ENCODE measurements at regions not wholly inside any gene's neighbourhood (a gene's known extent, or its start where the extent isn't known, plus 50 kb on each side); places are given as distances from the start of the nearest gene placed in this dataset.

GRCh38 chr13:73703606-73704005 is 430.6 kb downstream of the KLF12 start:
- Histone ChIP-seq H4K91ac (ENCODE audit: low read length) (no peak overlapping the region), H2AK5ac (ENCODE audit: low read length, severe bottlenecking) (no peak overlapping the region), H3K27me3 (ENCODE audit: control insufficient read depth in 1 of 2, insufficient read depth in 1 of 2, low read length in 2 of 2) (no peaks in the 10 kb centered on the region), H3K27ac (ENCODE audit: low read length, poor library complexity, severe bottlenecking) (no peak overlapping the region), H3K79me1 (replicated peaks; ENCODE audit: low read length, poor library complexity, severe bottlenecking) (peaks cover 6% of the 10 kb centered on the region), H3K9ac (ENCODE audit: low read length) (no peak overlapping the region), H2BK120ac (ENCODE audit: low read depth, low read length) (no peak overlapping the region), H2BK12ac (ENCODE audit: low read length in 2 of 2) (no peak overlapping the region), H3K9me3 (ENCODE audit: control insufficient read depth, low read length) (no peaks in the 10 kb centered on the region), H3K23ac (ENCODE audit: low read length in 2 of 2) (no peak overlapping the region), H3K14ac (ENCODE audit: low read length in 2 of 2) (no peak overlapping the region), H3K4ac (ENCODE audit: low read depth in 1 of 2, low read length in 2 of 2) (no peak overlapping the region), H3K4me2 (ENCODE audit: low read length, poor library complexity, severe bottlenecking) (no peak overlapping the region), H3K36me3 (ENCODE audit: control insufficient read depth in 1 of 2, insufficient read depth in 2 of 2, low read depth in 1 of 2, low read length in 2 of 2) (peaks cover 3 to 27% of the 10 kb centered on the region in 2 experiments), H3K18ac (ENCODE audit: low read depth in 1 of 2, low read length in 2 of 2) (no peak overlapping the region), H3K4me1 (ENCODE audit: control insufficient read depth, insufficient read depth, low read depth, low read length) (peaks cover 1% of the 10 kb centered on the region), H2BK5ac (ENCODE audit: low read depth, low read length, poor library complexity, severe bottlenecking) (no peak overlapping the region), H4K8ac (ENCODE audit: low read length) (no peak overlapping the region), H3K4me3 (ENCODE audit: insufficient read depth in 1 of 2, low read depth in 1 of 2, low read length in 2 of 2) (no peak overlapping the region), H2AFZ (ENCODE audit: low read depth, low read length) (no peak overlapping the region), H2BK15ac (ENCODE audit: low read depth, poor library complexity, severe bottlenecking) (no peak overlapping the region)
- DNase-seq: no peak
- WGBS: 88% methylated on average over 3 of the region's 4 CpGs

- Histone ChIP-seq H3K4me2 (ENCODE audit: low read length, poor library complexity, severe bottlenecking) (no peak overlapping the region), H2BK5ac (ENCODE audit: low read depth, low read length, poor library complexity, severe bottlenecking) (no peak overlapping the region), H2BK12ac (ENCODE audit: low read length in 2 of 2) (no peak overlapping the region), H2AFZ (ENCODE audit: low read depth, low read length) (no peak overlapping the region), H3K4me1 (ENCODE audit: control insufficient read depth, insufficient read depth, low read depth, low read length) (peaks cover 1% of the 10 kb centered on the region), H2BK120ac (ENCODE audit: low read depth, low read length) (no peak overlapping the region), H3K14ac (ENCODE audit: low read length in 2 of 2) (no peak overlapping the region), H3K27me3 (ENCODE audit: control insufficient read depth in 1 of 2, insufficient read depth in 1 of 2, low read length in 2 of 2) (no peaks in the 10 kb centered on the region), H2AK5ac (ENCODE audit: low read length, severe bottlenecking) (no peak overlapping the region), H3K4me3 (ENCODE audit: insufficient read depth in 1 of 2, low read depth in 1 of 2, low read length in 2 of 2) (no peak overlapping the region), H3K4ac (ENCODE audit: low read depth in 1 of 2, low read length in 2 of 2) (no peak overlapping the region), H3K27ac (ENCODE audit: low read length, poor library complexity, severe bottlenecking) (no peak overlapping the region), H2BK15ac (ENCODE audit: low read depth, poor library complexity, severe bottlenecking) (no peak overlapping the region), H3K18ac (ENCODE audit: low read depth in 1 of 2, low read length in 2 of 2) (no peak overlapping the region), H3K9ac (ENCODE audit: low read length) (no peak overlapping the region), H3K36me3 (ENCODE audit: control insufficient read depth in 1 of 2, insufficient read depth in 2 of 2, low read depth in 1 of 2, low read length in 2 of 2) (peaks cover 3 to 27% of the 10 kb centered on the region in 2 experiments), H3K23ac (ENCODE audit: low read length in 2 of 2) (no peak overlapping the region), H4K91ac (ENCODE audit: low read length) (no peak overlapping the region), H4K8ac (ENCODE audit: low read length) (no peak overlapping the region), H3K79me1 (replicated peaks; ENCODE audit: low read length, poor library complexity, severe bottlenecking) (peaks cover 6% of the 10 kb centered on the region), H3K9me3 (ENCODE audit: control insufficient read depth, low read length) (no peaks in the 10 kb centered on the region)
- WGBS: 79% methylated on average over 8 of the region's 8 CpGs
- no peak for DNase-seq
Observed at GRCh38 chr13:73702419-73703071, 431.7 kb downstream of the KLF12 start.

- DNase-seq: no peak
- Histone ChIP-seq H3K4me1 (ENCODE audit: control insufficient read depth, insufficient read depth, low read depth, low read length) (peaks cover 1% of the 10 kb centered on the region), H4K91ac (ENCODE audit: low read length) (no peak overlapping the region), H2AFZ (ENCODE audit: low read depth, low read length) (no peak overlapping the region), H2BK120ac (ENCODE audit: low read depth, low read length) (no peak overlapping the region), H3K14ac (ENCODE audit: low read length in 2 of 2) (no peak overlapping the region), H2BK5ac (ENCODE audit: low read depth, low read length, poor library complexity, severe bottlenecking) (no peak overlapping the region), H3K9me3 (ENCODE audit: control insufficient read depth, low read length) (no peaks in the 10 kb centered on the region), H3K4me3 (ENCODE audit: insufficient read depth in 1 of 2, low read depth in 1 of 2, low read length in 2 of 2) (no peak overlapping the region), H3K79me1 (replicated peaks; ENCODE audit: low read length, poor library complexity, severe bottlenecking) (peaks cover 1% of the 10 kb centered on the region), H3K36me3 (ENCODE audit: control insufficient read depth in 1 of 2, insufficient read depth in 2 of 2, low read depth in 1 of 2, low read length in 2 of 2) (peaks cover 3 to 27% of the 10 kb centered on the region in 2 experiments), H2BK15ac (ENCODE audit: low read depth, poor library complexity, severe bottlenecking) (no peak overlapping the region), H3K4ac (ENCODE audit: low read depth in 1 of 2, low read length in 2 of 2) (no peak overlapping the region), H2AK5ac (ENCODE audit: low read length, severe bottlenecking) (no peak overlapping the region), H2BK12ac (ENCODE audit: low read length in 2 of 2) (no peak overlapping the region), H3K27me3 (ENCODE audit: control insufficient read depth in 1 of 2, insufficient read depth in 1 of 2, low read length in 2 of 2) (no peaks in the 10 kb centered on the region), H3K18ac (ENCODE audit: low read depth in 1 of 2, low read length in 2 of 2) (no peak overlapping the region), H3K23ac (ENCODE audit: low read length in 2 of 2) (no peak overlapping the region), H3K9ac (ENCODE audit: low read length) (no peak overlapping the region), H4K8ac (ENCODE audit: low read length) (no peak overlapping the region), H3K4me2 (ENCODE audit: low read length, poor library complexity, severe bottlenecking) (no peak overlapping the region), H3K27ac (ENCODE audit: low read length, poor library complexity, severe bottlenecking) (no peak overlapping the region)
- no CpG with 5 or more reads among the region's 1 CpG for WGBS
Observed at GRCh38 chr13:73701160-73701559, 433.0 kb downstream of the KLF12 start.

DNA sequence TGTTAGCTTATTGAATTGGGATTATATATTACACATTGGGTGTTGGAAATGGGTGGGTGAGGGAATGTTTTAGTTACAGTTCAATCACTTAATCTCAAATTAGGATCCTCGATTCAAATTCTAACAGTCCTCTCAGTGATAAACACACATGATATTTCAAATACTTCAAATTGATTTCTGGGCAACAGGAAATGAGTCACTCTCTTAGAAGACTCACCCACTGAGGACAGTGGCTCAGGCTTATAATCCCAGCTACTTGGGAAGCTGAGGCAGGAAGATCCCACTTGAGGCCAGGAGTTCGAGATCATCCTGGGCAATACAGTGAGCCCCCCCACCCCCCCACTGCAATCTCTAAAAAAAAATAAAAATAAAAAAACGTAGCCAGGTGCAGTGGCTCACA is 435.3 kb downstream of the KLF12 start:
- no peak overlapping the region for H4K91ac ChIP-seq (ENCODE audit: low read length)
- H3K4ac ChIP-seq (ENCODE audit: low read depth in 1 of 2, low read length in 2 of 2): no peak overlapping the region
- H2BK5ac ChIP-seq (ENCODE audit: low read depth, low read length, poor library complexity, severe bottlenecking): no peak overlapping the region
- no peak overlapping the region for H3K9ac ChIP-seq (ENCODE audit: low read length)
- H3K9me3 ChIP-seq (ENCODE audit: control insufficient read depth, low read length): no peaks in the 10 kb centered on the region
- no peak overlapping the region for H2AFZ ChIP-seq (ENCODE audit: low read depth, low read length)
- no peak overlapping the region for H2BK12ac ChIP-seq (ENCODE audit: low read length in 2 of 2)
- H2AK5ac ChIP-seq (ENCODE audit: low read length, severe bottlenecking): no peak overlapping the region
- H3K27ac ChIP-seq (ENCODE audit: low read length, poor library complexity, severe bottlenecking): no peak overlapping the region
- no peak overlapping the region for H3K14ac ChIP-seq (ENCODE audit: low read length in 2 of 2)
- WGBS: 57% methylated on average over 3 of the region's 3 CpGs
- H3K4me1 ChIP-seq (ENCODE audit: control insufficient read depth, insufficient read depth, low read depth, low read length): peaks cover 1% of the 10 kb centered on the region
- no peak overlapping the region for H2BK15ac ChIP-seq (ENCODE audit: low read depth, poor library complexity, severe bottlenecking)
- no peaks in the 10 kb centered on the region for H3K27me3 ChIP-seq (ENCODE audit: control insufficient read depth in 1 of 2, insufficient read depth in 1 of 2, low read length in 2 of 2)
- peaks cover 11 to 39% of the 10 kb centered on the region in 2 experiments for H3K36me3 ChIP-seq (ENCODE audit: control insufficient read depth in 1 of 2, insufficient read depth in 2 of 2, low read depth in 1 of 2, low read length in 2 of 2)
- no peak overlapping the region for H4K8ac ChIP-seq (ENCODE audit: low read length)
- no peak overlapping the region for H3K4me2 ChIP-seq (ENCODE audit: low read length, poor library complexity, severe bottlenecking)
- H2BK120ac ChIP-seq (ENCODE audit: low read depth, low read length): no peak overlapping the region
- no peak overlapping the region for H3K4me3 ChIP-seq (ENCODE audit: insufficient read depth in 1 of 2, low read depth in 1 of 2, low read length in 2 of 2)
- H3K23ac ChIP-seq (ENCODE audit: low read length in 2 of 2): no peak overlapping the region
- no peak overlapping the region for H3K18ac ChIP-seq (ENCODE audit: low read depth in 1 of 2, low read length in 2 of 2)
- H3K79me1 ChIP-seq (replicated peaks; ENCODE audit: low read length, poor library complexity, severe bottlenecking): no peaks in the 10 kb centered on the region
- DNase-seq: no peak

Data from mesenchymal stem cell (in vitro differentiated cells and primary cell).